Fibroblast of lung (primary cell): ENCODE measurements at regions not wholly inside any gene's neighbourhood (a gene's known extent, or its start where the extent isn't known, plus 50 kb on each side); places are given as distances from the start of the nearest gene placed in this dataset.

Experiments
- DNase-seq, 2 donors: peaks; one replicate each; pipeline versions ENCODE4 v3.0.0 to v3.0.0-alpha.2; 2010; ENCODE audit warnings: low read depth in 2 of 2
- H2AFZ ChIP-seq: 2 replicates; pipeline ENCODE4 v1.5.1; 2012; ENCODE audit warnings: low read length, control low read depth, inconsistent platforms
- H3K27ac ChIP-seq: 2 replicates; pipeline ENCODE4 v1.5.1; 2011; ENCODE audit warnings: low read length, control low read depth; ENCODE audit not compliant: insufficient read depth
- H3K27me3 ChIP-seq: 2 replicates; pipeline ENCODE4 v1.5.1; 2011; ENCODE audit warnings: mild to moderate bottlenecking, low read length; ENCODE audit not compliant: control insufficient read depth, insufficient read depth
- H3K36me3 ChIP-seq: 2 replicates; pipeline ENCODE4 v1.5.1; 2011; ENCODE audit warnings: low read length; ENCODE audit not compliant: control insufficient read depth, insufficient read depth
- H3K4me1 ChIP-seq: 2 replicates; pipeline ENCODE4 v1.5.1; 2011; ENCODE audit warnings: low read length; ENCODE audit not compliant: control insufficient read depth, insufficient read depth; ENCODE audit errors: extremely low read depth
- H3K4me2 ChIP-seq: 2 replicates; pipeline ENCODE4 v1.5.1; 2011; ENCODE audit warnings: low read length, control low read depth; ENCODE audit not compliant: insufficient read depth; ENCODE audit errors: extremely low read depth
- H3K4me3 ChIP-seq, 4 experiments: fragments of 200-600 bp in 1 of 4; sonication (generic) in 1 of 4; replicated peaks in 1 of 4; 2 replicates each; pipeline ENCODE4 v1.5.1; 2011 to 2016; ENCODE audit warnings: low read length in 4 of 4, low read depth in 3 of 4, mild to moderate bottlenecking in 3 of 4, control low read depth in 2 of 4, inconsistent platforms in 1 of 4, mixed read lengths in 1 of 4; ENCODE audit not compliant: insufficient read depth in 1 of 4; ENCODE audit errors: control extremely low read depth in 1 of 4
- H3K79me2 ChIP-seq: 2 replicates; pipeline ENCODE4 v1.5.1; 2012; ENCODE audit warnings: mild to moderate bottlenecking, low read length, inconsistent platforms; ENCODE audit not compliant: control insufficient read depth, insufficient read depth
- H3K9ac ChIP-seq: 2 replicates; pipeline ENCODE4 v1.5.1; 2011; ENCODE audit warnings: mild to moderate bottlenecking, low read length, control low read depth; ENCODE audit not compliant: insufficient read depth
- H3K9me3 ChIP-seq: 2 replicates; pipeline ENCODE4 v1.5.1; 2012; ENCODE audit warnings: low read depth, low read length; ENCODE audit not compliant: control insufficient read depth, insufficient read depth
- H4K20me1 ChIP-seq: 2 replicates; pipeline ENCODE4 v1.5.1; 2011; ENCODE audit warnings: low read length; ENCODE audit not compliant: control insufficient read depth, insufficient read depth; ENCODE audit errors: extremely low read depth
- EZH2 ChIP-seq: IDR thresholded peaks from 2 replicates; pipeline ENCODE4 v1.5.1; 2012; ENCODE audit warnings: low read length, control low read depth, mild to moderate bottlenecking; ENCODE audit errors: missing control alignments
- TF ChIP-seq, protein P1 (sequence below), 2 donors: IDR thresholded peaks in 1 of 2; conservative IDR thresholded peaks in 1 of 2; 1 replicate in 1 of 2; 2 replicates in 1 of 2; pipeline ENCODE4 v1.5.1; 2011 to 2012; ENCODE audit warnings: low read length in 2 of 2, control low read depth in 1 of 2, inconsistent platforms in 1 of 2, low read depth in 1 of 2, mild to moderate bottlenecking in 1 of 2

DNA sequence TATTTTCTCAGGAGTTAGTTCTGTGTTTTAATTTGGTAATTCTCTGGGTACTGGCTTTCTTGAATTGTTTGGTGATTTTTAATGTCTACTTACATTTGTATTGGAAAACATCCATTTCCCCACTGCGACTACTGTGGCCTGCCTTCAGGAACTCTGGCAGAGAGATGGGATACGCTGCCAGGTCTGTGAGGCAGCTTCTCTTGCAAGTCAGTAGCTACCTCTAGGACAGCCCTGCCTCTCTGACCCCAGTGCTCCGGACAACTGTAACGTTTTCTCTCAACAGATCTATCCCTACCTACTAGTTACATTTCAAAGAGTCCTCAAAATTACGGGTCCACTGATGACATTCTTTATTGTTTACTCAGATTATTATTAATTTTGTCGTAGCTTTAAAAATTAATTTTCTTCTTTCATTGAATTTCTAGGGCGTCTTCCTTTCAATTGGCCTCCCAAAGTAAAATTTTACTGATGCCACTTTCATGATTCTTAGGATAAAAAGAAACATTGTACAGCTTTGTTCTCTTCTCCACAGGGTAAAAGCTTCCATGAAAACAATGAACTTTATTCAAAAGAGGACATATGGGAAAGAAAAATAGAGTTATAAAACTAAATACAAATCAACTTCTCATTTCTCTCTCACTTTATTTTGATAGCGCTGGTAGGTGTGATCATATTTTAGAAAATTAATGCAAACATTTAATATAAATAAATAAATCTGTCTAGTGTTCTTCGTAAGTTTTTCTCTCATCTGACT lies 123.2 kb upstream of the GOLGA8J start:
- Histone ChIP-seq H4K20me1 (no peaks in the 10 kb centered on the region), H3K9ac (no peak overlapping the region), H3K36me3 (no peaks in the 10 kb centered on the region), H3K27me3 (no peaks in the 10 kb centered on the region), H3K4me2 (no peak overlapping the region), H2AFZ (no peak overlapping the region), H3K9me3 (no peaks in the 10 kb centered on the region), H3K27ac (no peak overlapping the region), H3K4me3 (no peak overlapping the region), H3K4me1 (no peaks in the 10 kb centered on the region), H3K79me2 (no peaks in the 10 kb centered on the region)
- no peak for TF ChIP-seq EZH2
- TF ChIP-seq, protein P1, sequence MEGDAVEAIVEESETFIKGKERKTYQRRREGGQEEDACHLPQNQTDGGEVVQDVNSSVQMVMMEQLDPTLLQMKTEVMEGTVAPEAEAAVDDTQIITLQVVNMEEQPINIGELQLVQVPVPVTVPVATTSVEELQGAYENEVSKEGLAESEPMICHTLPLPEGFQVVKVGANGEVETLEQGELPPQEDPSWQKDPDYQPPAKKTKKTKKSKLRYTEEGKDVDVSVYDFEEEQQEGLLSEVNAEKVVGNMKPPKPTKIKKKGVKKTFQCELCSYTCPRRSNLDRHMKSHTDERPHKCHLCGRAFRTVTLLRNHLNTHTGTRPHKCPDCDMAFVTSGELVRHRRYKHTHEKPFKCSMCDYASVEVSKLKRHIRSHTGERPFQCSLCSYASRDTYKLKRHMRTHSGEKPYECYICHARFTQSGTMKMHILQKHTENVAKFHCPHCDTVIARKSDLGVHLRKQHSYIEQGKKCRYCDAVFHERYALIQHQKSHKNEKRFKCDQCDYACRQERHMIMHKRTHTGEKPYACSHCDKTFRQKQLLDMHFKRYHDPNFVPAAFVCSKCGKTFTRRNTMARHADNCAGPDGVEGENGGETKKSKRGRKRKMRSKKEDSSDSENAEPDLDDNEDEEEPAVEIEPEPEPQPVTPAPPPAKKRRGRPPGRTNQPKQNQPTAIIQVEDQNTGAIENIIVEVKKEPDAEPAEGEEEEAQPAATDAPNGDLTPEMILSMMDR (conservative IDR thresholded peaks at IDR 0.05 in 1 of 2, IDR thresholded peaks at IDR 0.05 in 1 of 2; ENCODE audit: low read depth in 1 of 2, low read length in 2 of 2): no peak
- DNase-seq: no peak

DNA sequence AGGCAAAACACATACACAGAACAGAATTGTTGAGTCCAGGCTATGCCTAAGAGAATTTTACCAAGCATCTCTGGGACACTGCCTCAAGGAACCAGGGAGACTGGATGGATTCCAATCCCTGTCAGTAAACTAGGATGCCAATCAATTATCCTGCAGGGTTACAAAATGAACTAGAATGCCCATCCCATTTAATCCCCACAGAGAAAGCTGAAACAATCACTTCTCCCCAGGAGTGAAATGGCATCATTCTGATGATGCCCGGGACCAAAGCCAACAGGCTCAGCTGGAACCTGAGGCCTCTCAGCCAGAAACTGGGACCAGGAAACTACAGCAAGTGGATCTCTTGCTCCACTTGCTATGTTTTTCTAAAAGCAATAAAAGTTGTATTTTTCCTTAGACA lies 130.0 kb upstream of the TJP1 start:
- H3K9ac ChIP-seq: no peak overlapping the region
- H3K4me2 ChIP-seq: no peak overlapping the region
- H3K27me3 ChIP-seq: no peaks in the 10 kb centered on the region
- no peak overlapping the region for H3K27ac ChIP-seq
- H3K4me3 ChIP-seq: no peak overlapping the region
- no peaks in the 10 kb centered on the region for H4K20me1 ChIP-seq
- no peaks in the 10 kb centered on the region for H3K9me3 ChIP-seq
- TF ChIP-seq EZH2: no peak
- TF ChIP-seq, protein P1 (conservative IDR thresholded peaks at IDR 0.05 in 1 of 2, IDR thresholded peaks at IDR 0.05 in 1 of 2; ENCODE audit: low read depth in 1 of 2, low read length in 2 of 2): no peak
- H3K4me1 ChIP-seq: no peaks in the 10 kb centered on the region
- H2AFZ ChIP-seq: no peak overlapping the region
- H3K79me2 ChIP-seq: no peaks in the 10 kb centered on the region
- H3K36me3 ChIP-seq: no peaks in the 10 kb centered on the region
- no peak for DNase-seq

DNA sequence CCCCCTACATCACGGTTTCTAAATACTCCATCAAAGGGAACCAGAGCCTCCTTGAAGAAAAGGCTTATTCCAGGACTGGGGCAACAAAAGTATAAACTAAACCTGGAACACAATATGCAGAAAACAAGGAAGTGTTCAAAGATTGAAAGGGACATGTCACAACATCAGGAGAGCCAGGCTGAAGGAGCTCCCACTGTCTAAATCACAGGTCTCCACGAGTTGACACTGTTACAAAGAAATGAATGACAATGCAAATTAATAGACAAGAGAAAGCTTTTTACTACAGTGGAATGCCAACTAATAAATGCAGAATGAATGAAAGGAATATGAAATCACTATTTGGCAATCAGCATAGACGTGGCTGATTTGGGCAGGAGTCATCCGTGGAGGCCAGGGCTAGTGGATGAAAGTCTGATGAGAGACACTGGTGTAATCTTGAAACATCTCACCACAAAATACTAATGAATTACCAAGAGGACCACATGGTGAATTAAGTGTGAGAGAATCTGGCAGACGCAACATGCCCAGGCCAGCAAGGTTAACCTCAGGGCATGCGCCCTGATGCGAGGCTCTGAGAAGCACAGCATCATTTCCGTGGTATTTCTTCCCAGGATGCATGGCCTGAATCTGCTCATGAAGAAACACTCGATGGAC lies 123.8 kb upstream of the TJP1 start:
- H3K4me1 ChIP-seq: no peaks in the 10 kb centered on the region
- DNase-seq: peak; percentile 47 to 70
- H3K4me2 ChIP-seq: no peak overlapping the region
- H4K20me1 ChIP-seq: no peaks in the 10 kb centered on the region
- H2AFZ ChIP-seq: no peak overlapping the region
- no peak overlapping the region for H3K9ac ChIP-seq
- H3K27ac ChIP-seq: no peak overlapping the region
- H3K4me3 ChIP-seq: no peak overlapping the region
- no peaks in the 10 kb centered on the region for H3K9me3 ChIP-seq
- H3K36me3 ChIP-seq: no peaks in the 10 kb centered on the region
- TF ChIP-seq EZH2: no peak
- TF ChIP-seq, protein P1 (conservative IDR thresholded peaks at IDR 0.05 in 1 of 2, IDR thresholded peaks at IDR 0.05 in 1 of 2; ENCODE audit: low read depth in 1 of 2, low read length in 2 of 2): no peak
- H3K79me2 ChIP-seq: no peaks in the 10 kb centered on the region
- H3K27me3 ChIP-seq: no peaks in the 10 kb centered on the region
